WTC11 (cell line): ENCODE measurements at regions not wholly inside any gene's neighbourhood (a gene's known extent, or its start where the extent isn't known, plus 50 kb on each side); places are given as distances from the start of the nearest gene placed in this dataset.

Experiments used
- NFE2L1 ChIP-seq: sonication (generic); formaldehyde crosslinking; IDR thresholded peaks from 2 replicates; pipeline ENCODE4 v1.8.1; 2023; ENCODE audit warnings: missing genetic modification reagents
- NFYB ChIP-seq: sonication (generic); formaldehyde crosslinking; conservative IDR thresholded peaks from 2 replicates; pipeline ENCODE4 v1.8.0; 2022; ENCODE audit warnings: low read depth, missing genetic modification reagents
- ZNF232 ChIP-seq: sonication (generic); formaldehyde crosslinking; IDR thresholded peaks from 2 replicates; pipeline ENCODE4 v1.8.0; 2022; ENCODE audit warnings: mild to moderate bottlenecking, missing genetic modification reagents

- TF ChIP-seq NFYB (CRISPR knock-in tag) (no peak), ZNF232 (CRISPR knock-in tag) (no peak), NFE2L1 (CRISPR knock-in tag) (no peak)
These were observed 84.8 kb upstream of the PLEKHM1 start for GRCh38 chr17:45575126-45575885.
